Smooth muscle cell (in vitro differentiated cells): ENCODE measurements at regions not wholly inside any gene's neighbourhood (a gene's known extent, or its start where the extent isn't known, plus 50 kb on each side); places are given as distances from the start of the nearest gene placed in this dataset.
A peak's percentile ranks its signal among the peaks of the same experiment; 100 is the strongest.
"Not testable (repeated sequence)": the region's sequence is repeated elsewhere in the genome, so short reads cannot be mapped to it uniquely, and the experiment has no call there.

Experiments
- DNase-seq: peaks from one replicate; lab custom pipeline; 2025; ENCODE audit not compliant: unreplicated experiment; lab: John Stamatoyannopoulos, UW
- H2AFZ ChIP-seq: fragments of 200-600 bp; sonication (generic); 2 replicates; pipeline ENCODE4 v1.6.0; 2016; ENCODE audit warnings: antibody characterized with exemption, low read depth, mild to moderate bottlenecking
- H3F3A ChIP-seq: fragments of 200-600 bp; sonication (generic); 2 replicates; pipeline ENCODE4 v1.6.0; 2017; ENCODE audit warnings: antibody characterized with exemption, low read depth
- H3K27ac ChIP-seq: fragments of 200-600 bp; sonication (generic); 2 replicates; pipeline ENCODE4 v1.5.1; 2016; ENCODE audit warnings: low read depth, mild to moderate bottlenecking
- H3K27me3 ChIP-seq: fragments of 200-600 bp; sonication (generic); 2 replicates; pipeline ENCODE4 v1.6.1; 2016; ENCODE audit warnings: low read depth, mild to moderate bottlenecking
- H3K36me3 ChIP-seq: fragments of 200-600 bp; sonication (generic); 2 replicates; pipeline ENCODE4 v1.5.1; 2016; ENCODE audit warnings: low read depth
- H3K4me1 ChIP-seq: fragments of 200-600 bp; sonication (generic); 2 replicates; pipeline ENCODE4 v1.5.1; 2016; ENCODE audit warnings: low read depth
- H3K4me2 ChIP-seq: fragments of 200-600 bp; sonication (generic); 2 replicates; pipeline ENCODE4 v1.6.0; 2016; ENCODE audit warnings: mild to moderate bottlenecking
- H3K4me3 ChIP-seq: fragments of 200-600 bp; sonication (generic); 2 replicates; pipeline ENCODE4 v1.5.1; 2016; ENCODE audit warnings: mild to moderate bottlenecking
- H3K79me2 ChIP-seq: fragments of 200-600 bp; sonication (generic); 2 replicates; pipeline ENCODE4 v1.6.0; 2016; ENCODE audit warnings: low read depth, mild to moderate bottlenecking
- H3K9ac ChIP-seq: fragments of 200-600 bp; sonication (generic); 2 replicates; pipeline ENCODE4 v1.6.0; 2016; ENCODE audit warnings: low read depth
- H3K9me3 ChIP-seq: fragments of 200-600 bp; sonication (generic); replicated peaks from 2 replicates; pipeline ENCODE4 v1.5.1; 2016; ENCODE audit warnings: low read depth
- H4K20me1 ChIP-seq: fragments of 200-600 bp; sonication (generic); 2 replicates; pipeline ENCODE4 v1.6.0; 2016; ENCODE audit warnings: low read depth
- CTCF ChIP-seq: fragments of 200-600 bp; sonication (generic); IDR thresholded peaks from 2 replicates; pipeline ENCODE4 v1.5.1; 2017; ENCODE audit warnings: borderline replicate concordance, mild to moderate bottlenecking, antibody characterized with exemption; ENCODE audit not compliant: insufficient read depth, poor library complexity, severe bottlenecking
- WGBS: methylation state at CpG from one replicate; pipeline ENCODE4 v1.1.7; 2016; ENCODE audit warnings: low lambda C conversion rate; 5-methylcytosine and 5-hydroxymethylcytosine counted together

GRCh38 chr4:138775890-138776289 is 239.7 kb upstream of the NOCT start:
- H2AFZ ChIP-seq: peak overlapping the region; percentile 58
- no peak for TF ChIP-seq CTCF
- no peak overlapping the region for H3K9ac ChIP-seq
- H3K27ac ChIP-seq: no peak overlapping the region
- H3K4me2 ChIP-seq: peak overlapping the region; percentile 40
- WGBS: 33% methylated on average over 6 of the region's 6 CpGs
- no peaks in the 10 kb centered on the region for H4K20me1 ChIP-seq
- peaks cover 15% of the 10 kb centered on the region for H3K4me1 ChIP-seq
- no peak for DNase-seq
- H3K79me2 ChIP-seq: no peaks in the 10 kb centered on the region
- no peaks in the 10 kb centered on the region for H3F3A ChIP-seq
- H3K9me3 ChIP-seq: no peaks in the 10 kb centered on the region
- H3K27me3 ChIP-seq: no peaks in the 10 kb centered on the region
- H3K4me3 ChIP-seq: no peak overlapping the region
- H3K36me3 ChIP-seq: no peaks in the 10 kb centered on the region

GRCh38 chr4:138775489-138775888 is 240.1 kb upstream of the NOCT start:
- no peak for TF ChIP-seq CTCF
- Histone ChIP-seq H3K4me2 (peak overlapping the region; percentile 40), H3K9ac (no peak overlapping the region), H3K4me1 (peaks cover 15% of the 10 kb centered on the region), H4K20me1 (no peaks in the 10 kb centered on the region), H3K9me3 (no peaks in the 10 kb centered on the region), H3K27ac (no peak overlapping the region), H3K4me3 (no peak overlapping the region), H3K79me2 (no peaks in the 10 kb centered on the region), H3K27me3 (no peaks in the 10 kb centered on the region), H3K36me3 (no peaks in the 10 kb centered on the region), H3F3A (no peaks in the 10 kb centered on the region), H2AFZ (peak overlapping the region; percentile 58)
- WGBS: 60% methylated on average over 3 of the region's 3 CpGs
- no peak for DNase-seq

GRCh38 chr4:138774940-138775339 is 240.6 kb upstream of the NOCT start:
- H3K4me2 ChIP-seq: no peak overlapping the region
- no peak overlapping the region for H3K4me3 ChIP-seq
- WGBS: 67% methylated on average over 4 of the region's 4 CpGs
- no peak for TF ChIP-seq CTCF
- peak overlapping the region; percentile 33 for H2AFZ ChIP-seq
- no peaks in the 10 kb centered on the region for H3K9me3 ChIP-seq
- no peaks in the 10 kb centered on the region for H3F3A ChIP-seq
- no peaks in the 10 kb centered on the region for H4K20me1 ChIP-seq
- no peaks in the 10 kb centered on the region for H3K36me3 ChIP-seq
- H3K9ac ChIP-seq: no peak overlapping the region
- no peaks in the 10 kb centered on the region for H3K27me3 ChIP-seq
- no peak for DNase-seq
- H3K27ac ChIP-seq: no peak overlapping the region
- no peaks in the 10 kb centered on the region for H3K79me2 ChIP-seq
- H3K4me1 ChIP-seq: peaks cover 15% of the 10 kb centered on the region

- not testable (repeated sequence) for H3K36me3 ChIP-seq, H3K4me2 ChIP-seq, H3K4me3 ChIP-seq, H3F3A ChIP-seq, H3K9me3 ChIP-seq, H4K20me1 ChIP-seq, H3K27ac ChIP-seq, H3K27me3 ChIP-seq, H3K79me2 ChIP-seq, DNase-seq, H2AFZ ChIP-seq, H3K9ac ChIP-seq
- peaks cover 15% of the 10 kb centered on the region for H3K4me1 ChIP-seq
- 99% methylated on average over 4 of the region's 4 CpGs for WGBS
These were observed 241.5 kb upstream of the NOCT start for GRCh38 chr4:138774125-138774524.
